Loucy (cell line): ENCODE measurements at regions not wholly inside any gene's neighbourhood (a gene's known extent, or its start where the extent isn't known, plus 50 kb on each side); places are given as distances from the start of the nearest gene placed in this dataset.

Experiments
- CTCF ChIP-seq: fragments of 200-600 bp; sonication (generic); conservative IDR thresholded peaks from 2 replicates; pipeline ENCODE4 v1.5.1; 2014; ENCODE audit warnings: mild to moderate bottlenecking, antibody characterized with exemption, low read length
- EZH2phosphoT487 ChIP-seq: fragments of 200-600 bp; IDR thresholded peaks from 2 replicates; pipeline ENCODE4 v1.6.1; 2018; ENCODE audit warnings: antibody characterized with exemption, mild to moderate bottlenecking, moderate library complexity, borderline replicate concordance

- TF ChIP-seq CTCF (no peak), EZH2phosphoT487 (no peak)
Measured at GRCh38 chr11:70637186-70637800, 239.0 kb downstream of the CTTN start.
